Sciatic nerve (tissue), 2 donors: ENCODE measurements at regions not wholly inside any gene's neighbourhood (a gene's known extent, or its start where the extent isn't known, plus 50 kb on each side); places are given as distances from the start of the nearest gene placed in this dataset.
"Not testable (repeated sequence)": the region's sequence is repeated elsewhere in the genome, so short reads cannot be mapped to it uniquely, and the experiment has no call there.

Experiments
- ATAC-seq: fragments of 200-7000 bp; cut with Tn5 transposase; one replicate; pipeline ENCODE4 v1.9.1; 2020; ENCODE audit warnings: mild to moderate bottlenecking, moderate library complexity
- DNase-seq: peaks from one replicate; pipeline ENCODE4 v3.0.0-alpha.2; 2020; ENCODE audit warnings: low spot score
- intact Hi-C: fragments of 100-400 bp; cut with DNase I; formaldehyde crosslinking; loops from one replicate; pipeline ENCODE4 v1.14.2; 2022
- donor health status: DM: no; HTN: no; CAD: no.
- donor health status: DM: no; HTN: no; CAD: no.

- intact Hi-C loops, result no loop called here
- ATAC-seq (no peak), DNase-seq (no peak)
These were observed 504.1 kb downstream of the RPL10L start for GRCh38 chr14:46147452-46147851.

GRCh38 chr14:46147024-46147423 lies 504.6 kb downstream of the RPL10L start:
- intact Hi-C loops, result no loop called here
- DNase-seq (no peak), ATAC-seq (no peak)

- intact Hi-C loops, result no loop called here
- DNase-seq, result no peak
- no peak for ATAC-seq
These were observed 511.1 kb downstream of the RPL10L start for GRCh38 chr14:46140445-46140844.

GRCh38 chr14:46139649-46140048 lies 511.9 kb downstream of the RPL10L start:
- DNase-seq (no peak), ATAC-seq (no peak)
- intact Hi-C loops, result no loop called here

GRCh38 chr14:46137786-46138185 lies 513.8 kb downstream of the RPL10L start:
- DNase-seq (no peak), ATAC-seq (no peak)
- intact Hi-C loops, result no loop called here

- DNase-seq (no peak), ATAC-seq (no peak)
- intact Hi-C loops, result no loop called here
These were observed 515.1 kb downstream of the RPL10L start for GRCh38 chr14:46136456-46136855.

- intact Hi-C loops, result no loop called here
- no peak for ATAC-seq
These were observed 543.4 kb downstream of the RPL10L start for GRCh38 chr14:46108228-46108627.

GRCh38 chr14:46100901-46101300 lies 550.7 kb downstream of the RPL10L start:
- ATAC-seq, intact Hi-C loops, DNase-seq: not testable (repeated sequence)

More at GRCh38 chr14:46108228-46108627, 543.4 kb downstream of the RPL10L start:
- no peak for DNase-seq

GRCh38 chr14:46091819-46092218 lies 559.8 kb downstream of the RPL10L start:
- DNase-seq (no peak), ATAC-seq (no peak)
- intact Hi-C loops, result no loop called here

- intact Hi-C loops, result no loop called here
- ATAC-seq, result no peak
- DNase-seq, result no peak
These were observed 564.0 kb downstream of the RPL10L start for GRCh38 chr14:46087604-46088003.

- intact Hi-C loops, result no loop called here
- no peak for ATAC-seq
- no peak for DNase-seq
These were observed 577.5 kb downstream of the RPL10L start for GRCh38 chr14:46074061-46074460.

GRCh38 chr14:46063872-46064271 lies 587.7 kb downstream of the RPL10L start:
- no peak for ATAC-seq
- no peak for DNase-seq
- intact Hi-C loops, result no loop called here

GRCh38 chr14:46058964-46059563 lies 592.5 kb downstream of the RPL10L start:
- intact Hi-C loops, result no loop called here
- DNase-seq (no peak), ATAC-seq (no peak)

- intact Hi-C loops, result no loop called here
- DNase-seq (no peak), ATAC-seq (no peak)
These were observed 593.8 kb downstream of the RPL10L start for GRCh38 chr14:46057799-46058198.

GRCh38 chr14:46054526-46054925 lies 597.1 kb downstream of the RPL10L start:
- intact Hi-C loops, result no loop called here
- no peak for DNase-seq
- ATAC-seq, result no peak

GRCh38 chr14:46053221-46053620 lies 598.4 kb downstream of the RPL10L start:
- ATAC-seq (no peak), DNase-seq (no peak)
- intact Hi-C loops, result no loop called here

- DNase-seq, result no peak
- no peak for ATAC-seq
- intact Hi-C loops, result no loop called here
These were observed 599.8 kb downstream of the RPL10L start for GRCh38 chr14:46051796-46052195.

- ATAC-seq, result no peak
- intact Hi-C loops, result no loop called here
These were observed 603.5 kb downstream of the RPL10L start for GRCh38 chr14:46048127-46048526.

GRCh38 chr14:46036099-46036498 lies 615.5 kb downstream of the RPL10L start:
- intact Hi-C loops, result no loop called here
- DNase-seq (no peak), ATAC-seq (no peak)

More at GRCh38 chr14:46048127-46048526, 603.5 kb downstream of the RPL10L start:
- DNase-seq, result no peak

GRCh38 chr14:46034305-46034704 lies 617.3 kb downstream of the RPL10L start:
- ATAC-seq (no peak), DNase-seq (no peak)
- intact Hi-C loops, result no loop called here

- ATAC-seq (no peak), DNase-seq (no peak)
- intact Hi-C loops, result no loop called here
These were observed 632.6 kb downstream of the RPL10L start for GRCh38 chr14:46018846-46019420.
